GM12878 (cell line): ENCODE measurements at regions not wholly inside any gene's neighbourhood (a gene's known extent, or its start where the extent isn't known, plus 50 kb on each side); places are given as distances from the start of the nearest gene placed in this dataset.

ENCODE experiments used
- ATAC-seq: fragments of 200-7000 bp; cut with Tn5 transposase; 3 replicates; pipeline ENCODE4 v1.9.1; 2020; ENCODE audit warnings: mild to moderate bottlenecking, moderate library complexity
- BruUV-seq: library from RNA; stranded (reverse); fragments of 400-500 nt; replicated peaks from 2 replicates; lab custom pipeline; 2021; lab: Mats Ljungman, UMichigan
- CTCF ChIA-PET: fragments of 300-600 bp; sonication (Branson Sonifier 250); formaldehyde crosslinking; extraction: SDS; loops from one replicate; lab custom pipeline; 2021; ENCODE audit warnings: inconsistent platforms; lab: Yijun Ruan, JAX
- POLR2A ChIA-PET: fragments of 350-600 bp; formaldehyde crosslinking; extraction: SDS; loops from one replicate; lab custom pipeline; 2021; ENCODE audit warnings: inconsistent platforms; lab: Charles Lee
- RAD21 ChIA-PET: fragments of 300-600 bp; sonication (Branson Sonifier 250); formaldehyde crosslinking; loops from one replicate; lab custom pipeline; 2023; ENCODE audit warnings: antibody characterized with exemption; ENCODE audit not compliant: unreplicated experiment; lab: Charles Lee
- SMC1A ChIA-PET: fragments of 300-600 bp; sonication (Branson Sonifier 250); formaldehyde crosslinking; loops from one replicate; lab custom pipeline; 2023; ENCODE audit not compliant: unreplicated experiment, uncharacterized antibody; lab: Charles Lee
- DNase-seq: peaks from one replicate; pipeline ENCODE4 v3.0.0-alpha.2; 2011; ENCODE audit warnings: low read depth, low spot score
- FAIRE-seq: peaks from 3 replicates; lab custom pipeline; 2011; peaks lifted over from hg19 to GRCh38; lab: Jason Lieb, UNC
- H2AFZ ChIP-seq: 2 replicates; pipeline ENCODE4 v1.6.0; 2011; ENCODE audit warnings: low read depth, low read length, control low read depth; ENCODE audit not compliant: control insufficient read depth
- H3K27ac ChIP-seq: 2 replicates; pipeline ENCODE4 v1.5.1; 2011; ENCODE audit warnings: control low read depth; ENCODE audit not compliant: control insufficient read depth, insufficient read depth
- H3K27me3 ChIP-seq, 2 experiments: replicated peaks in 1 of 2; 2 replicates each; pipeline versions ENCODE4 v1.6.0 to v1.6.1; 2011; ENCODE audit warnings: low read length in 1 of 2; ENCODE audit not compliant: control insufficient read depth in 2 of 2, insufficient read depth in 2 of 2
- H3K36me3 ChIP-seq, 2 experiments: 2 replicates each; pipeline ENCODE4 v1.5.1; 2011; ENCODE audit warnings: low read length in 1 of 2; ENCODE audit not compliant: control insufficient read depth in 2 of 2, insufficient read depth in 2 of 2
- H3K4me1 ChIP-seq: 2 replicates; pipeline ENCODE4 v1.6.1; 2011; ENCODE audit warnings: mild to moderate bottlenecking, low read length, moderate library complexity, mixed read lengths; ENCODE audit not compliant: control insufficient read depth, insufficient read depth
- H3K4me2 ChIP-seq: 2 replicates; pipeline ENCODE4 v1.6.0; 2011; ENCODE audit warnings: control low read depth; ENCODE audit not compliant: control insufficient read depth, insufficient read depth
- H3K4me3 ChIP-seq: fragments of 200-600 bp; sonication (generic); 2 replicates; pipeline ENCODE4 v1.5.1; 2016
- H3K79me2 ChIP-seq: 2 replicates; pipeline ENCODE4 v1.6.0; 2011; ENCODE audit warnings: low read length; ENCODE audit not compliant: control insufficient read depth, insufficient read depth
- H3K9ac ChIP-seq: 2 replicates; pipeline ENCODE4 v1.8.0; 2011; ENCODE audit warnings: low read length, control low read depth, mixed read lengths; ENCODE audit not compliant: control insufficient read depth, insufficient read depth
- H3K9me3 ChIP-seq: replicated peaks from 3 replicates; pipeline ENCODE4 v1.5.1; 2011; ENCODE audit warnings: mild to moderate bottlenecking, low read length; ENCODE audit not compliant: control insufficient read depth, insufficient read depth
- H4K20me1 ChIP-seq: 2 replicates; pipeline ENCODE4 v1.6.0; 2011; ENCODE audit not compliant: control insufficient read depth, insufficient read depth
- BCLAF1 ChIP-seq: fragments of 450-650 bp; IDR thresholded peaks from 2 replicates; pipeline ENCODE4 v1.6.1; 2017; ENCODE audit warnings: antibody characterized with exemption, mild to moderate bottlenecking, moderate library complexity
- CBX5 ChIP-seq: sonication (generic); IDR thresholded peaks from 2 replicates; pipeline ENCODE4 v1.6.1; 2016; ENCODE audit warnings: low read depth, moderate library complexity, mild to moderate bottlenecking, inconsistent platforms
- CUX1 ChIP-seq: IDR thresholded peaks from 2 replicates; pipeline ENCODE4 v1.6.1; 2012; ENCODE audit warnings: improper control_type of control experiment, low read depth, low read length; ENCODE audit not compliant: insufficient replicate concordance
- E2F4 ChIP-seq: IDR thresholded peaks from 2 replicates; pipeline ENCODE4 v1.6.1; 2012; ENCODE audit warnings: low read depth, low read length, improper control_type of control experiment
- PAX5 ChIP-seq: IDR thresholded peaks from 2 replicates; pipeline ENCODE4 v1.6.1; 2011; ENCODE audit warnings: low read depth, low read length, borderline replicate concordance
- REST ChIP-seq: IDR thresholded peaks from 2 replicates; pipeline ENCODE4 v1.6.1; 2012; ENCODE audit warnings: mild to moderate bottlenecking, low read depth, low read length
- USF2 ChIP-seq: IDR thresholded peaks from 2 replicates; pipeline ENCODE4 v1.6.1; 2011; ENCODE audit warnings: low read depth, low read length, improper control_type of control experiment, borderline replicate concordance
- ZNF622 ChIP-seq: fragments of 450-650 bp; IDR thresholded peaks from 2 replicates; pipeline ENCODE4 v1.6.1; 2017; ENCODE audit warnings: mild to moderate bottlenecking, inconsistent platforms
- WGBS: methylation state at CpG from one replicate; pipeline ENCODE4 v1.1.6; 2016; ENCODE audit warnings: low lambda C conversion rate; ENCODE audit not compliant: insufficient replicate concordance, insufficient coverage; ENCODE audit errors: missing lambda C conversion rate; 5-methylcytosine and 5-hydroxymethylcytosine counted together
- in situ Hi-C: fragments of 300-500 bp; cut with MboI; formaldehyde crosslinking; loops from 9 replicates; pipeline ENCODE4 v1.14.3; 2018; ENCODE audit warnings: mixed read lengths
- intact Hi-C: fragments of 100-400 bp; cut with micrococcal nuclease; formaldehyde crosslinking; loops from one replicate; pipeline ENCODE4 v1.14.2; 2022; ENCODE audit not compliant: unreplicated experiment

- H3K27me3 ChIP-seq = no peaks in the 10 kb centered on the region
- ChIA-PET CTCF (no interaction called here), POLR2A (no interaction called here), SMC1A (no interaction called here), RAD21 (interaction anchor here (1.5 to 1.9 kb wide), 2 partner anchors 130 to 167 kb away, joined by 3 to 5 read pairs; partner anchors contain the start of gene TSHZ1)
- no peak for ATAC-seq
- WGBS = 55% methylated on average over 21 of the region's 21 CpGs
- no peak for FAIRE-seq
- in situ Hi-C loops = no loop called here
- H4K20me1 ChIP-seq = no peaks in the 10 kb centered on the region
- no peak overlapping the region for H3K9ac ChIP-seq
- no peak overlapping the region for H3K4me2 ChIP-seq
- H3K27ac ChIP-seq = no peak overlapping the region
- no peak overlapping the region for H3K4me3 ChIP-seq
- no peaks in the 10 kb centered on the region for H3K79me2 ChIP-seq
- no peaks in the 10 kb centered on the region for H3K9me3 ChIP-seq
- no peak for DNase-seq
- BruUV-seq = no TSS peak
- TF ChIP-seq CBX5 = no peak
- TF ChIP-seq E2F4 = no peak
- no peak for TF ChIP-seq ZNF622
- TF ChIP-seq BCLAF1 = no peak
- no peak for TF ChIP-seq CUX1
- no peak for TF ChIP-seq USF2
- no peak for TF ChIP-seq PAX5
- no peak for TF ChIP-seq REST
- TF ChIP-seq, all 136 proteins: peak for 0
- intact Hi-C loops = loop anchor here (10.0 kb wide), 1 partner anchor 165 kb away; no protein-coding TSS in a partner anchor
- Histone ChIP-seq H2AFZ (no peak overlapping the region), H3K4me1 (no peaks in the 10 kb centered on the region), H3K36me3 (no peaks in the 10 kb centered on the region)
These were observed 87.4 kb downstream of the SMIM21 start for GRCh38 chr18:75339936-75340605.
